ENCODE measurements at regions not wholly inside any gene's neighbourhood (a gene's known extent, or its start where the extent isn't known, plus 50 kb on each side); places are given as distances from the start of the nearest gene placed in this dataset.

DNA sequence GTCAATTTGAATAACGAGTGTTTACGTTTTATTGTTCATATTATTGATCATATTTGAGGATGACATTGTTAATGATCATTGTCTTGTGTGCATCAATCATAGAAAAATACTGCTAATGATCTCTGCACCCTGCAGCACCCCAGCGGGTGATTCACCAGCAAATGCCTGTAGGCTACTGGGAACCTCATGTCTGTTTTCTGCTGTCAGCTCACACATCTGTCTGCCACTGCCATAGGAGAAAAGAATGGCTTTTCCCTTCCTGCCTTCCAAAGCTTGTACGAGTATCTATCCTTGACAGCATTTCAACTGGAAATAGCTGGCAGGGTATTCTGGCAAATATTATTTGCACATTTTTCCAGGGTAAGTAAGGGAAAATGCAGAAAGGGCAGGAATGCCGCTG is 272.1 kb upstream of the TRAM1L1 start:
- no peak overlapping the region for H3K9ac ChIP-seq (ENCODE audit: low read depth, low read length, poor library complexity, severe bottlenecking)
- no peak overlapping the region for H3K4me3 ChIP-seq (ENCODE audit: low read length, poor library complexity, severe bottlenecking)
- no peaks in the 10 kb centered on the region for H3K9me2 ChIP-seq (replicated peaks; ENCODE audit: low read depth, low read length)
- no peak overlapping the region for H3K4me2 ChIP-seq (ENCODE audit: low read depth, low read length, poor library complexity, severe bottlenecking)
- H3F3A ChIP-seq (ENCODE audit: low read depth), result no peaks in the 10 kb centered on the region
- no peak for TF ChIP-seq EZH2phosphoT487 (IDR thresholded peaks at IDR 0.05; ENCODE audit: borderline replicate concordance)
- TF ChIP-seq, protein P1, sequence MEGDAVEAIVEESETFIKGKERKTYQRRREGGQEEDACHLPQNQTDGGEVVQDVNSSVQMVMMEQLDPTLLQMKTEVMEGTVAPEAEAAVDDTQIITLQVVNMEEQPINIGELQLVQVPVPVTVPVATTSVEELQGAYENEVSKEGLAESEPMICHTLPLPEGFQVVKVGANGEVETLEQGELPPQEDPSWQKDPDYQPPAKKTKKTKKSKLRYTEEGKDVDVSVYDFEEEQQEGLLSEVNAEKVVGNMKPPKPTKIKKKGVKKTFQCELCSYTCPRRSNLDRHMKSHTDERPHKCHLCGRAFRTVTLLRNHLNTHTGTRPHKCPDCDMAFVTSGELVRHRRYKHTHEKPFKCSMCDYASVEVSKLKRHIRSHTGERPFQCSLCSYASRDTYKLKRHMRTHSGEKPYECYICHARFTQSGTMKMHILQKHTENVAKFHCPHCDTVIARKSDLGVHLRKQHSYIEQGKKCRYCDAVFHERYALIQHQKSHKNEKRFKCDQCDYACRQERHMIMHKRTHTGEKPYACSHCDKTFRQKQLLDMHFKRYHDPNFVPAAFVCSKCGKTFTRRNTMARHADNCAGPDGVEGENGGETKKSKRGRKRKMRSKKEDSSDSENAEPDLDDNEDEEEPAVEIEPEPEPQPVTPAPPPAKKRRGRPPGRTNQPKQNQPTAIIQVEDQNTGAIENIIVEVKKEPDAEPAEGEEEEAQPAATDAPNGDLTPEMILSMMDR (conservative IDR thresholded peaks at IDR 0.05; ENCODE audit: low read length), result no peak
- no peak overlapping the region for H2AFZ ChIP-seq (ENCODE audit: low read length)
- no peaks in the 10 kb centered on the region for H3K36me3 ChIP-seq (ENCODE audit: insufficient read depth, low read length)
- no peaks in the 10 kb centered on the region for H3K9me3 ChIP-seq (ENCODE audit: insufficient read depth, low read depth, low read length)
- no peaks in the 10 kb centered on the region for H4K20me1 ChIP-seq (ENCODE audit: insufficient read depth, low read length, poor library complexity, severe bottlenecking)
- no peaks in the 10 kb centered on the region for H3K79me2 ChIP-seq (ENCODE audit: insufficient read depth, low read length)
- no peaks in the 10 kb centered on the region for H3K27me3 ChIP-seq (ENCODE audit: insufficient read depth, low read length, poor library complexity, severe bottlenecking)
- no peaks in the 10 kb centered on the region for H3K4me1 ChIP-seq (ENCODE audit: insufficient read depth, low read length, poor library complexity, severe bottlenecking)

DNA sequence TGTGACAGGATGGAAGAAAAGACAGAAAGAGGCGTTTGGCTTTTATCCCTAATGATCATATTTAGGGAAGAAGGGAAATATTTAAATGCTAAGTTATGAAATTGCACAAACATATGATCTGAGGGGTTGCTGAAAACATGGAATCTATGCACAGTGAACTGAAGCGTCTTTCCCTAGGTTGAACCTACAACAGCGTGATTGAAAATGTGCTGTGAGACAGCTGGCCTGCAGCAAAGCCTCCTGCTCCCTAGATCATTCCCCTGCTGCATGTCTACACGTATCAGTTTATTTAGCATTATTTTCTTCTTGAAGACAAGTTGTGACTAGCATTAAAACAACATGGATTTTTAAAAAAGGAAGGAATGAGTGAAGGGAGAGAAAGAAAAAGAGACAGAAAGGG is 272.5 kb upstream of the TRAM1L1 start:
- Histone ChIP-seq H4K20me1 (ENCODE audit: insufficient read depth, low read length, poor library complexity, severe bottlenecking) (no peaks in the 10 kb centered on the region), H3K9me3 (ENCODE audit: insufficient read depth, low read depth, low read length) (no peaks in the 10 kb centered on the region), H3K9ac (ENCODE audit: low read depth, low read length, poor library complexity, severe bottlenecking) (no peak overlapping the region), H3K4me2 (ENCODE audit: low read depth, low read length, poor library complexity, severe bottlenecking) (no peak overlapping the region), H3K4me3 (ENCODE audit: low read length, poor library complexity, severe bottlenecking) (no peak overlapping the region), H3K9me2 (replicated peaks; ENCODE audit: low read depth, low read length) (no peaks in the 10 kb centered on the region), H3K36me3 (ENCODE audit: insufficient read depth, low read length) (no peaks in the 10 kb centered on the region), H3K27me3 (ENCODE audit: insufficient read depth, low read length, poor library complexity, severe bottlenecking) (no peaks in the 10 kb centered on the region), H3F3A (ENCODE audit: low read depth) (no peaks in the 10 kb centered on the region), H2AFZ (ENCODE audit: low read length) (no peak overlapping the region), H3K4me1 (ENCODE audit: insufficient read depth, low read length, poor library complexity, severe bottlenecking) (no peaks in the 10 kb centered on the region), H3K79me2 (ENCODE audit: insufficient read depth, low read length) (no peaks in the 10 kb centered on the region)
- TF ChIP-seq EZH2phosphoT487 (IDR thresholded peaks at IDR 0.05; ENCODE audit: borderline replicate concordance), result no peak

DNA sequence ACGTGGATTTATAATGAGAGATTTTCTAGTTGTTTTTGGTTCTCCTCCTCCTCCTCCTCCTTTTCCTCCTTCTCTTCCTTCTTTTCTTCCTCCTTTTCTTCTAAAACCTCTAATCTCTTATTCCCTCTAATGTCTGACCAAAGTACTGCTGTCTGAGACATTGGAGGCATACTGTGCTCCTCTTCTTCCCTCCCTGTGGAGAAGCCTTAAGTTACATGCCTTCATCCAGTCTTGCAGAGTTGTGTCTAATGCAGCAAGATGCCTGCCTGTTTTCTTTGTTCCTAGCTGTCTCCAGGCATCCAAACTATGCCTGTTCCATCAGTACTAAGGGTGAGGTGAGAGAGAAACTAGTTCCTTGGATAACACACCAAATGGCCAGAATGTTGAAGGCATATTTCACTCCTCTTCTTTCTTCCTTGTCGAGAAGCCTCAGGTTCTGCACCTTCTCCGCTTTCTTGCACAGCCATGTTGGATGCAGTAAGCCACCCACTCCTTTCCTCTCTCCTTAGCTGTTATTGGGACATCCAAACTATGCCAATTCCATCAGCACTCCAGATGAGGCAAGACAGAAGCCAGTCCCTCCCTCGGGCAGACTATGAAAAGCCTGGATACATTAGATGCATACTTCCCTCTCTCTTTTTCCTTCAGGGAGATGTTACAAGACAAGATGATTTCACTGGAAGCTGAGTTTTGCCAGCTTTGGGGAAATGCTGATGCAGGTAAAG is 285.7 kb upstream of the TRAM1L1 start:
- no peaks in the 10 kb centered on the region for H3K9me3 ChIP-seq (ENCODE audit: insufficient read depth, low read depth, low read length)
- no peaks in the 10 kb centered on the region for H4K20me1 ChIP-seq (ENCODE audit: insufficient read depth, low read length, poor library complexity, severe bottlenecking)
- no peaks in the 10 kb centered on the region for H3K36me3 ChIP-seq (ENCODE audit: insufficient read depth, low read length)
- no peaks in the 10 kb centered on the region for H3K27me3 ChIP-seq (ENCODE audit: insufficient read depth, low read length, poor library complexity, severe bottlenecking)
- H2AFZ ChIP-seq (ENCODE audit: low read length), result no peak overlapping the region
- no peak overlapping the region for H3K4me2 ChIP-seq (ENCODE audit: low read depth, low read length, poor library complexity, severe bottlenecking)
- no peaks in the 10 kb centered on the region for H3K79me2 ChIP-seq (ENCODE audit: insufficient read depth, low read length)
- H3K4me3 ChIP-seq (ENCODE audit: low read length, poor library complexity, severe bottlenecking), result no peak overlapping the region
- TF ChIP-seq EZH2phosphoT487 (IDR thresholded peaks at IDR 0.05; ENCODE audit: borderline replicate concordance), result no peak
- TF ChIP-seq, protein P1 (conservative IDR thresholded peaks at IDR 0.05; ENCODE audit: low read length), result no peak
- no peaks in the 10 kb centered on the region for H3F3A ChIP-seq (ENCODE audit: low read depth)
- no peaks in the 10 kb centered on the region for H3K9me2 ChIP-seq (replicated peaks; ENCODE audit: low read depth, low read length)
- no peaks in the 10 kb centered on the region for H3K4me1 ChIP-seq (ENCODE audit: insufficient read depth, low read length, poor library complexity, severe bottlenecking)
- no peak overlapping the region for H3K9ac ChIP-seq (ENCODE audit: low read depth, low read length, poor library complexity, severe bottlenecking)

DNA sequence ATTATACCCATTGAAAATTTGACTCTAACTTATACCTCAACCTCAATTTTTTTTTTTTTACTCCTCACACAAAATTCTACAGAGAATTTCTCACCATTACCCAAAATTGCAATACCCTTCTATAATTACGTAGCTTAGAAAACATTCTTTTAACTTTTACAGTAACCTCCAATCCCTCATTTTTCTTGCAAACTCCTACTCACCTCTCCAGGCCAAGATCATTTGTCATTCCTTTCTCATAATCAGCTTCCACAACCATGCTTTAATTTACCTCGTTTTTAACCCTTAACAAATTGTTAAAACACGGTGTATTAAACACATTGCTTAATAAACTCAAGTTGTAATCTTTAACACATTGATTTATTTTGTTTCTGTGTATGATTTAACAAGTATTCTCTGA is 289.7 kb upstream of the TRAM1L1 start:
- Histone ChIP-seq H3K9ac (ENCODE audit: low read depth, low read length, poor library complexity, severe bottlenecking) (no peak overlapping the region), H2AFZ (ENCODE audit: low read length) (no peak overlapping the region), H3K36me3 (ENCODE audit: insufficient read depth, low read length) (no peaks in the 10 kb centered on the region), H3K4me3 (ENCODE audit: low read length, poor library complexity, severe bottlenecking) (no peak overlapping the region), H3K4me2 (ENCODE audit: low read depth, low read length, poor library complexity, severe bottlenecking) (no peak overlapping the region), H3K9me2 (replicated peaks; ENCODE audit: low read depth, low read length) (no peaks in the 10 kb centered on the region), H3K27me3 (ENCODE audit: insufficient read depth, low read length, poor library complexity, severe bottlenecking) (no peaks in the 10 kb centered on the region), H3F3A (ENCODE audit: low read depth) (no peaks in the 10 kb centered on the region), H3K79me2 (ENCODE audit: insufficient read depth, low read length) (no peaks in the 10 kb centered on the region), H3K9me3 (ENCODE audit: insufficient read depth, low read depth, low read length) (no peaks in the 10 kb centered on the region), H4K20me1 (ENCODE audit: insufficient read depth, low read length, poor library complexity, severe bottlenecking) (no peaks in the 10 kb centered on the region), H3K4me1 (ENCODE audit: insufficient read depth, low read length, poor library complexity, severe bottlenecking) (no peaks in the 10 kb centered on the region)
- TF ChIP-seq, protein P1 (conservative IDR thresholded peaks at IDR 0.05; ENCODE audit: low read length), result no peak
- TF ChIP-seq EZH2phosphoT487 (IDR thresholded peaks at IDR 0.05; ENCODE audit: borderline replicate concordance), result no peak
